NCI-H460 (cell line): ENCODE measurements at regions not wholly inside any gene's neighbourhood (a gene's known extent, or its start where the extent isn't known, plus 50 kb on each side); places are given as distances from the start of the nearest gene placed in this dataset.

Source experiments
- DNase-seq: peaks from one replicate; pipeline ENCODE4 v3.0.0-alpha.2; 2016; ENCODE audit warnings: low read depth; ENCODE audit errors: extremely low read depth

DNA sequence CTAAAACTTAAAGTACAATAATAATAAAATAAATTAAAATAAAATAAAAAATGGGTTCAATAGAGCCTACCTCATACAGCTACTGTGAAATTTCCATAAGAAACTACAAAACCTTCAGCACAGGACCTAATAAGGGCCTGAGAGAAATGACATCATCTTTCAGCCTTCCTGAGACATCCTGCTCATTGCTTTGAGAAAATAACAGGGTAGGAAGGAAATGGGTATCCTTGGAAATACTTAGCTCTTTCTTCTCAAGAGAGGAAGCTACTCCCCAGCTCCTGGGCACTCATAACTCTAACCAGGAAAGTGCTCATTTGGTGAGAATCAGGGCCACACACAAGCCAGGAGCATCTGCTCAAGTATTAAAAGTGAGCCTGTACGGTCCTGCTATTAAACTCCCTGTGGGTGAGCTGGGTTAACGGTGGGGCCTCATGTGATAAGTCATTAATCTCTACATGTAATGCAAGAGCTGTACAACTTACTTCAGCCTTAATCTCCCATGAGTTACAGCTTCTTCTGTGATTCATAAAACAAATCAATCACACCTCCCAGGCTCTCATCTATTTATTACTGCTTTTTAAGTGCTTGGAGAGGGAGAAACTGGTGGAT is 141.4 kb downstream of the MAFB start:
- no peak for DNase-seq

DNA sequence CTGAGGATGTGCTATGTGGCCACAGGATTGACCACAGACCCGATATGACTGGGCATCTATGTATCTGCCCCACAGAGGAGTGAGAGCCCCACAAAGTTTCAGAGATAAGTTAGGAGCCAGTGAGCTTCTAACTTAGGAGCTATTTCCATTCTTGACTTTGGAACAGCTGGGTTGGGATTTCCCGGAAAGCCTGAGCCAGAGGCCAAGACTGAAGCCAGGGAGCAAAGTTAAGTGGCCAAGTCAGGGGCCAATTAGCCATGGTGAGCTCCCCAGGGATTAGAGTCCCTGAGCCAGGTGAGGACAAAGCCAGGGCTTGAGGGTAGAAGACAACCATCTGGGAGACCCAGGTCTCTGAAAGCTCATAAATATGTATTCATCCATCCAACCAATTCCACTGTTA is 143.6 kb downstream of the MAFB start:
- no peak for DNase-seq

DNA sequence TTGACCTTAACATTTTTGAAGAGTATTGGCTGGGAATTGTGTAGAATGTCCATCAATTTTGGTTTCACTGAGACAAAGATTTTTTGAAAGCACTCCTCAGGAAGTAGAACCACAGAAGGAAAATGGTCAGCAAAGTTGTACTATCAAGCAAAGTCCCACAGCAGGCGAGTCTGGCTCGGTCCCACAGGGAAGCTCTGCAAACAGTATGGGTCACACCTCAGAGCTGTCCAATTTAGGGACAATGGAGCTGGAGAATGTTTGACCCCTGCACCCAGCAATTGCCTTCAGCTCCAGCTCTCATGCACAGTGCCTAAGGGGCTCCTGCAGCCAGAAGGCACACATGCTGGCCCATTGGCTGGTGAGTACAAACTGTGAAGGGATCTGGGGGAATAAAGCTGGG is 147.0 kb downstream of the MAFB start:
- no peak for DNase-seq

DNA sequence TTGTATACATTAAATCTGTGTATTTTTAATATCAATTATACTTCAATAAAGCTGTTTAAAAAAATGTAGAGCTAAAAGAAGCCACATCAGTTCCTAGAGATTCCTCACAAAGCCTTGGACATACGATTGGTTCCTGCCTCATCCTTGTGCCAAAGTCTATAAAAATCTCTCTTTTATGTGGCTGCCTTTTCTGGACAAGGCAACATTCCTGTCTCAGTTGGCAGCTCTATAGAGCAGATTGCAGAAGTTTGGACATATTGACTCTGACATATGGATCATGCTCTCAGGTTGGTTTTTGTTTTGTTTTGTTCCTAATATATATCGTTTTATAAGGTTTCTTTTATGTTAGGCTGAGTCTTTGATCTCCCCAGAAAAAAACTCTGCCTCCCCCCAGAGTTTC is 148.9 kb downstream of the MAFB start:
- no peak for DNase-seq

DNA sequence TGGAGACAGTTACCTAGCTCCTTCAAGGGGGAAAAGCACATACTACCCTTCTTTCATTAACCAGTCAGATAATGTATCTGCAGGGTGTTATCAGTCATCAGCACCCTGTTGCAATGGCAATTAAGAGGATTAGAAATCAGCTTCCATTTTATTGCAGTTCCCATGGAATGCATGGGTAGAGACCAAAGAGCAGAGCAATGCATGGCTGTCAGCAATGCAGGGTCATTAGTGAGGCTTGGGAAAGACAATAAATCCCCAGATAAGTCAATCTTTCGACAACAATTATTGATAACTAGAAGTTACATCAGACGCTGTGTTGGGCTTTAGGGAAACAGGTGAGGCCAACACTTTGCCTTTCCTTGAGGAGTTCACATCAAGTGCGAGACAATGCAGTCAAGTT is 150.9 kb downstream of the MAFB start:
- no peak for DNase-seq

DNA sequence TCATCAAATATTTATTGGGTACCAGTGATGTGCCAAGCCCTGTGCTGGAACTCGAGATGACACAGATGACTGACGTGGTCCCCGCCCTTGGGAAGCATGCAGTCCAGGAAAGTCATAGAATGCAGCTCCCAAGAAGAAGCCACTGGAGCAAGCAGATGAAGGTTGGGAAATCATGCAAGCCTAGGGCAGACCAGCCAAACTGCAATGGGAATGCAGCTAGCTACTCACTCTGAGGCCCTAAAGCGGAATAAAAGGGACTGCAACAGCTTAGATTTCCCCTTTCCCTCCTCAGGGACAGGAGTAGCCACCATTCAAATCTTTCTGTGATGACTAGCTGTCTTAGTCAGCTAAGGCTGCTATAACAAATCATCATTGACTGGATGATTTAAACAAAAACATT is 152.2 kb downstream of the MAFB start:
- DNase-seq: no peak

DNA sequence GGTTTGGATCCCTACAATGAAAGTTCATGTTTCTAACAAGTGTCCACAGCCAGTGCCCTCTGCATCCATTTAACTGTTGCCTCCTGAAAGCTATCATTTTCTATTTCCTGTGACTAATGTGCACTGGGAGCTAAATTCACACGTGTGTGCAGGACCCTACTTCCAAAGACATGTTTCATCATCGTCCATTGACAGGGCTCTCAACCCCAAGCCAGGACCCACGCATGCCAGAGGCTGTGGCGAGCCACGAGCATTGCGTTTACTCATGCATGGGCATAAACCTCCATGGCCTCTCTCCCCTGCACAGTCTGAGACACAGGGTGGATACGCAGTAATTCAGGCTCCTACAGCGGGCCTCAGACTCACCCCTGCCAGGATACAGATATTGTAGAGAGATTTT is 153.2 kb downstream of the MAFB start:
- DNase-seq: no peak

DNA sequence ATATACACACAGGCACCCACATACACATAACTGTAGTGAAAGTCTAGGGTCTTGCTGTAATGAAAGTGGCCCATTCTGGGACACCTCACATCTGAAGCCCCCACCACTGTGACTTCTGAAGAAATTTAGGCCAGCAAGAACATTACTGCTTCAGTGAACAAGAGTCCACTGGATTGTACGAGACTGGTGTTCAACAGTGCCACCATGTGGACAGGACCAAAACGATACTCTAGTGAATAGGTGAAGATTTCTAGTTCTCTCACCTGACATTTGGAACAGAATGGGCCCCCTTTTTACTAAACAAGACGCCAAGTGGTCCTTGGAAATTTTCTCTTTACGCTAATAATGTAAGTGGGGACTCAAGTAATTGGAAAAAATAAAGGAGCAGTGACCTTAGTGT is 156.9 kb downstream of the MAFB start:
- no peak for DNase-seq

DNA sequence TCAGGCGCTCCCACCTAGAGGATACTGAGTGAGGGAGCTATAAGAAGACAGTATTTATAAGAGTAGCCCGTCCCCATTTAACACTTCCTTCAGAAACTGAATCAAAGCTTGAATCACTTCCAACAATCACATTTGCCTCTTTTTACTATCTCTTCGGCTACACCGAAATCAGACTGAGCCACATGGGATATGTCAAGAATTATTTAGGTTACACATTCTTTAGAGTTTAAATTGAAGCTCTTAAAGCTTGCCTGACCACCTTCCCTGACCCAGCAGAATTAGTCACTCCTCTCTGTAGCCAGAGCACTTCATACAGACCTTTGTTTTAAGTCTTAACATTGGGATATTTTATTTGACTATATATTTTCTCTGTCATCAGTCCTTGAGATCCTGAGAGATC is 163.7 kb downstream of the MAFB start:
- no peak for DNase-seq

DNA sequence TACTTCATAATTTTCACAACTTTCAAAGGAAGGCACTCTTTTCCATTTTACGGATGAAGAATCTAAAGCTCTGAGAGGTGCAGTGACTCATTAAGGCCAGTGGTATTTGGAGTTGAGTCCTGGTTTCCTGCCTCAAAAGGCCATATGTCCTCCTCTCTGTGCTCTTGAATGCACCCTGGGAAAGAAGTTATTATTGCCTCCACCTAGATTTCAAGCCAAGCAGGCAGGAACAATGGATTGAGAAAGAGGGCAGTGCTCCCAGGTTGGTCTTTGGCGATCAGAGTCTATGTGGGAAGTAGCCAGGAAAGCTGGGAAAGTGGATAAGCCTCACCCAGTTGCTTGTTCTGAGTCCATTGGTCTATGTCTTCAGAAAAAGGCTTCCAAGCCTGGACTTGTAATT is 165.0 kb downstream of the MAFB start:
- DNase-seq: no peak

DNA sequence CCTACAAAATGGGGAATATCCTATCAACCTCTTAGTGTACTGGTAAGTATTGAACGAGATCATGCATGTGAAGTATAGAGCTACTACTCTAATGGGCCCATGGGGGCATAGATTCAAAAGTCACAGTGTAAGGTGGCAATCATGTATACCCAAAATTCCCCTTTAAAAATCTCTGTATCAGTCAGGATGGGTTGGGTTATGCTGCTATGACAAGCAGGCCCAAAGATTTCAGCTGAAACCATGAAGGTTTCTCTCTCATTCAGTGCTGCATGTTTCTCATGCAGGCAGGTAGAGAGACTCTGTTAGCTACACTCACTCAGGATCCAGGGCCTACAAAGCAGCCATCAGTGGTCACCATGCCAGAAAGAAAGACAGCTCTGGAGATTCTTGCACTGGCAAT is 166.6 kb downstream of the MAFB start:
- DNase-seq: no peak

DNA sequence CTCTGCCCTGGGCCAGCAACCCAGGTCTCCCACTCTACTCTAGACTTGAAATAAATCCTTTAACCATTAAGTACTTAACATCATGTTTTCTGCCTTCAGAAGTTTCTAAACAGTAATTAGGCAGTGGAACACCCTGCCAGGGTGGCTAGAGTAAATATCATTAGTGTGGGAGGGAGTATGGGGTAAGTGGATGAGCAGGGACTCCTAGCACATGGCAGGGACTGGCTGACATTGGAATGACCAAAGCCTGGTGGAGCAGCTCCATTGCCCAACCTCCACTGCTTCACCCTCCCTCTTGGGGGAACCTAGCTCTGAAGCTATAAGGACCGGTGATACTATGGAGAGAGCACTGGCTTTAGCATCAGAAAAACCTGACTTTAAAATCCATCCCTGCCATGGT is 167.1 kb downstream of the MAFB start:
- no peak for DNase-seq

DNA sequence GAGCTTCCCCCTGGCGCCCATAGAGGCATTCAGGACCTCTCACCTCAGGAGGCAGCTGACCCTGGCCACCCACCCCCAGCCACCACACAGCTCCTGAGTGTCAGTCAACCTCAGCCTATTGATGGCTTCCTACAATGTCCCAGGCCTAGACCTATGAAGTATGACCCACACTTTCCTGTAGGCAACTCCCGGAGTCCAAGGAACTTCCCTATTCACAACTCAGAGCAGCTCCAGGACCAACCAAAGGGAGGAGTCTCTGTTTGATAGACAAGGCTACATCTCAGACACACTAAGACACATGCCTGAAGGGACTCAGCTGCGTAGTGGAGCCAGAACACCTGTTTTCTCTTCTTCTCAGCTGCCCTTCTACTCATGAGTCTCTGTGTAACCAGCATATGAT is 169.1 kb downstream of the MAFB start:
- DNase-seq: no peak

DNA sequence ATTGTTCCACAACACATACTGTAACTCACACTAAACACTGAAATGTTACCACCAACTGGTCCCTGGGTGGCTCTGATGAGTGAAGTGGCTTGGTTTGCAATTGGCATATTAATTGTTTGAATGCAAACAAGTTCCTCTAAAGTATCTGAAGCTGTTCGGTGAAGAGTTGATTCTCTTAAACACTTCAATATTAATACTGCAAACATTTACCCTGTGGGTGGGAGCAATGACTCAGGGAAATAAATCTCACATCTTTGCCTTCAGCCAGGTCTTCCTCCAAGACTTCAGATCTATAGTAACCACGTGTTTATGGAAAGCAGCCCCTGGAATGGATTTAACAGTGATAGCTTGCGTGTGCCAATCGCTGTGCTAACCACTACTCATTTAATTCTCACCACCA is 176.0 kb downstream of the MAFB start:
- DNase-seq: no peak

DNA sequence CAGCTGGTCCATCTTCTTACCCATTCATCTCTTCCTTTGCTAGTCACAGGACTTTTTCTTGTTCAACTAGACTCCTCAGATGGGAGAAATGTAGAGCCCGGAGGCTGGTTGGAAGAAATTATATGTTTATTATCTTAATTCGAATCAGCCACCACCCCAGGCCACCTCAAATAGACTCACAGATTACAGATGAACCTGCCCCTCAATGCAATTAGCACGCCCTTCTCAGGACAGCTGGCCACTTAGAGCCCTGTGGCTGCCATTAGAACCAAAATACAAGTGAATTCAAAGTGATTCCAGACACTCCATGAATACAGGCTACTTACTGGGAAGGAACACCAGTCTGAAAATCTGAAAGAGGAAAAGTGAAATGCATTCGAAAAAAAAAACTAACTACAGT is 176.4 kb downstream of the MAFB start:
- no peak for DNase-seq

DNA sequence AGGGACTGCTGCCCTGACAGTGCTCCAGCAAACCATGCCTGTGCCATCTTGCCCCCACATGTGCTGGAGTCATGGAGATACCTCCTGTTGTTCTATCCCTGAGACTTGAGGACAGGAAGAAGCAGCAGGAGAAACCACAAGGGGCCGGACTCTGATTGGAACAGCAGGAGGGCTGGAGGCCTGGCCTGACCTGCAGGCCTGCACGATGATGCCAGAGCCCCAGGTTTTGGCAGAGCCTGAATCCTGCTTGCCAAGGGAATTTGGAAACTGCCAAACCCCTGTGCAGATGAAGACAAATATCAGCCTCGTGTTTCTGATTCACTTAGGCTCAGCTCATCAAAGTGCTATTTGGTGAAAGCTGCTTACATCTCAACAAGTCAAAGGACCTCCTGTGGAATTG is 177.6 kb downstream of the MAFB start:
- DNase-seq: no peak

DNA sequence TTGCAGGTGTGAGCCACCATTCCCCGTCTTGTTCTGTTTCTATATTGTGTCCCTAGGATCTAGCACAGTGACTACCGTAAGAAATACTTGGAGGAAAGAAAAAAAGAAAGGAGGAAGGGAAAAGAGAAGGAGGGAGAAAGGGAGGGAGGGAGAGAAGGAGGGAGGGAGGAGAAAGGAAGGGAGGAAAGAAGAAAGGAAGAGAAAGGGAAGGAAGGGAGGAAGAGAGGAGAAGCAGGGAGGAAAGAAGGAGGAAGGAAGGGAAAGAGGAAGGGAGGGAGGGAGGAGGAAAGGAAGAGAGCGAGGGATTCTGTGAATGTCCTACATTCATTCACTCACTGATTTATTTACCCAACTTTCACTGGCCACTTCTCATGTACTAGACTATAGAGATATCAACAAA is 178.4 kb downstream of the MAFB start:
- no peak for DNase-seq

DNA sequence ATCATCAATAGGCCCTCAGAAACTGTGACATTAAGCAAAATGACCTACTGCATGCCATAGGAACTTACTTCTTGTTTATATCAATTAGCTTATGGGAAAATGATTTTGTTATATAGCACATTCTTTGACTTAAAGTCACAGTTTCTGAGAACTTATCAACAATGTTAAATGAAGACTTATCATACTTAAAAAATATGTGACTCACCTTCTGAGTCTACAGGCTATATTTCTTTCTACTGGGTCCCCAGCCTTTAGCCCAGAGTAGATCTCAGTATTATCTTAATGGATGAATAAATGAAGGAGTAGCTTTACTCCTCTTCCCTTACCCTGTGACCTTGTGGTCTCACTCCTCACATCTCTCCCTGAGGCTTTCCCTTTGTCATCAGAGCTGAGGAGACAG is 180.2 kb downstream of the MAFB start:
- DNase-seq: no peak

DNA sequence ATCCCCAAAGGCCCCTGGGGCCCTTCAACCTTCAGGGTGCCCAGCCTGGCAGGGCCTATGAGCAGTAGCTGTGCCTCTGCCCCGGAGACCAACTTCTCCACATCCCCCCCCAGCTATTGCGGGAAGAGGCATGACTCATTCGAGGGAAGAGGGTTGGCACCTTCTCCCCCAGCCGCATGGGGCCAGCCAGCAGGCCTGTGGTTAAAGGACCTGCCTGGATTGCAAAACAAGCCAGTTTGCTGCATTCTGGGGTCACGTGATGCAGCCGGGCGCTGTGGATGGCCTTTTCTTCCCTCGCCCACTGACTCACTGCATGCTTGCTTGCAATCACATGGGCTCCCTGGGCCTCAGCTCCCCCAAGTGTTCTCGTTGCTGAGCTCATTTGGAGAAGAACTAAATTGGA is 182.5 kb downstream of the MAFB start:
- DNase-seq: no peak

DNA sequence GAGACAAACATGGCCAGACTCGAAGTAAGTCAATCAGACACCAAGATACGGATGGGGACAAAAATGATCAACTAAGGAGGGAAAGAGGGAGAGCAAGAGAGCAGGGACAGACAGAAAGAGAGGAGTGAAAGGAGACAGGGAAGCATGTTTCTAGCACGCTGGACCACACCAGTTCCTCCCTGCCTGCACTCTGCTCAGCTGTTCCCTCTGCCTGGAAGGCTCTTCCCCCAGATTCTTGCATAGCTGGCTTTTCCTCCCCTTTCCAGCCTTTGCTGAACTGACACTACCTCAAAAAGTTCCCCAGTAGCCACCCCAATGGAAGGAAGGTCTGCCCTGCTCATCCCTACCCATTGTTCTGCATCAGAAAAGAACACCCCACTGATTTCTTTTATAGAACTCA is 185.9 kb downstream of the MAFB start:
- DNase-seq: no peak

DNA sequence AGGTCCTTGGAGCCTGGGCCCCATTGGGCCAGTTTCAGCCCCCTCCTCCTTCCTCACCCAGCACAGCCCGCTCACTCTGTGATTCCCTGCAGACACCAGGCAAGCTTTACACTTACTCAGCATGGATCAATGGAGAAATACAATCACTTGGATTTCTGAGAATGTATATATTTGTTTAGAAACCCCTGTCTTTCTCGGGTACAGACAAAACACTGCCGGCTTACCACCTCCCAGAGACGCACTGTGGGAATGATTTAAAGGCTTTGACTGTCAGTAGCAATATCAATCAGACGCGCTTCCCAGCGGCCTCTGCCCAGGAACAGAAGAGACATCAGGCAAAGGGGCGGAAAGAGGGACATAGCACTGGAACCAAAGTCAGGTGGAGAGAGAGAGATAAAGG is 186.5 kb downstream of the MAFB start:
- DNase-seq: no peak

DNA sequence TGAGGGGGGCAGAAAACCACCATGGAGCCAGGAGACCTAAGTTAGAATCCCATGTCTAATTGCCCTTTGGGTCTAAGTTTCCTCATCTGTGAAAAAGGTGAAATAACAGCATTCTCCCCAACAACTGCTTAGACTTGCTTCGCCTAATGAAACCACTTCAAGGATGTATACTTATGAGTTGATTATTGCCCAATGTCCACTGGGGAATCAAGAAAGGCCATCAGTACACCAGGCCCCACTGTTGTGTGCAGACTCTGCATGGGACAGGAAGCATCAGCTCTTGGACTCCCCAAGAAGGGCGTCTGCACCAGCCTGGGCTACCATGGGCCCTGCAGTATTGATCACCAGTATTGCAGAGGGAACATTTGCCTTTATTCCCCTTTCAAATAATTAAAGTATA is 189.6 kb downstream of the MAFB start:
- no peak for DNase-seq

DNA sequence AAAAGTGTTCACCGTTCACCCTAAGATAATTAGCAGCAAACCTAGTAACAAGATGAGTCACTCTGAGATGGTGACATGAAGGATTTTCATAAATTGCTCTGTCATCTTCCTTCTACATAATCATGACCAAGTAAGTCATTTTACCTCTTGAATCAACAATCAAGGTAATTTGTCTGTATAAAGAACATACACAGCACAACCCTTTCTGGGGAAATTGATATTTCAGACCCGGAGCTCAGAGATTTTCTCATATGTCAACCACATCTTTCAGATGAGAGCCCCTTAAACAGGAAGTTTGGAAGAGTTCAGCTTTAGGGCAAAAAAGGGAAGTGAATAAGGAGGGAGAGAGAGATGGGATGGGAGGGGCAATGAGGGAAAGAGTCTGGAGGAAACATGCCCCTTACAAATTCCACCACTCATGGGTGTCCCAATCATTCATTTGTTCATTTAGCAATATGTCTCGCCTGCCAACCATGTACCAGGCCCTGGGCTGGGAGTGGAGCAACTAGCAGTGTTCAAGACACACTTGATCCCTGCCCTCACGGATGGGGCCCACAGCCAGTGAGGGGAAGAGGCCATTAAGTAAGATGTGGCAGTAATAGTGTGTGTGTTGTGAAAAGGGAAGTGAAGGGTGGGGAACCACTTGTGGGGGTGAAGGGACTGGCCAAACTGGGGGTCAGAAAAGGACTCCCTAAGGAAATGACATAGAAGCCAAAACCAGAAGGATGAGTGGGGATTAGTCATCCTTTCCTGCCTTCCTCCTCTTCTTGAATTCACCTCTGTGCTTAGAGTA is 190.9 kb downstream of the MAFB start:
- DNase-seq: no peak
